GM12864 (cell line): ENCODE measurements at regions not wholly inside any gene's neighbourhood (a gene's known extent, or its start where the extent isn't known, plus 50 kb on each side); places are given as distances from the start of the nearest gene placed in this dataset.

Source experiments
- DNase-seq: peaks from one replicate; pipeline ENCODE4 v3.0.0-alpha.2; 2011; ENCODE audit warnings: low read depth
- H3K4me3 ChIP-seq: 2 replicates; pipeline ENCODE4 v1.5.1; 2011; ENCODE audit warnings: mild to moderate bottlenecking, low read depth, low read length, control low read depth
- TF ChIP-seq, protein P1 (sequence below): IDR thresholded peaks from 2 replicates; pipeline ENCODE4 v1.5.1; 2011; ENCODE audit warnings: low read depth, mild to moderate bottlenecking, moderate library complexity, low read length, control low read depth, inconsistent platforms; ENCODE audit errors: missing control alignments

DNA sequence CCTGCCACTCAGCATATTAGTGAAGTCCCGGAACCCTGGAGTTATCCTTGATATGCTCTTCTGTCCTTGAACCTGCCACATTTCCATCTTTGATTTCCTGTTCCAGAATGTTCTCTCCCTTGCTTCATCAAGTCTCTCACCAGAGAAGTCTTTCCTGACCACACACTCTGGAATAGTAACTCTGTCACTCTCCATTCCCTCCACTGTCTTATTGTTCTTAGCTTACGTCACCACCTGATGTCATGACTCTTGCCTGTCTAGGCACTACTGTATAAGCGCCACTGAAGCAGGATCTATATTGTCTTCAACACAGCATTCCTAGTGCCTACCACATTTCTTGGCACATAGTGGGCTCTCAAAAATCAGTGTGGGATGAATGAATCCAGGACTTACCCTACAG lies 65.4 kb upstream of the SMYD2 start:
- no peak overlapping the region for H3K4me3 ChIP-seq
- TF ChIP-seq, protein P1, sequence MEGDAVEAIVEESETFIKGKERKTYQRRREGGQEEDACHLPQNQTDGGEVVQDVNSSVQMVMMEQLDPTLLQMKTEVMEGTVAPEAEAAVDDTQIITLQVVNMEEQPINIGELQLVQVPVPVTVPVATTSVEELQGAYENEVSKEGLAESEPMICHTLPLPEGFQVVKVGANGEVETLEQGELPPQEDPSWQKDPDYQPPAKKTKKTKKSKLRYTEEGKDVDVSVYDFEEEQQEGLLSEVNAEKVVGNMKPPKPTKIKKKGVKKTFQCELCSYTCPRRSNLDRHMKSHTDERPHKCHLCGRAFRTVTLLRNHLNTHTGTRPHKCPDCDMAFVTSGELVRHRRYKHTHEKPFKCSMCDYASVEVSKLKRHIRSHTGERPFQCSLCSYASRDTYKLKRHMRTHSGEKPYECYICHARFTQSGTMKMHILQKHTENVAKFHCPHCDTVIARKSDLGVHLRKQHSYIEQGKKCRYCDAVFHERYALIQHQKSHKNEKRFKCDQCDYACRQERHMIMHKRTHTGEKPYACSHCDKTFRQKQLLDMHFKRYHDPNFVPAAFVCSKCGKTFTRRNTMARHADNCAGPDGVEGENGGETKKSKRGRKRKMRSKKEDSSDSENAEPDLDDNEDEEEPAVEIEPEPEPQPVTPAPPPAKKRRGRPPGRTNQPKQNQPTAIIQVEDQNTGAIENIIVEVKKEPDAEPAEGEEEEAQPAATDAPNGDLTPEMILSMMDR: no peak
- no peak for DNase-seq

DNA sequence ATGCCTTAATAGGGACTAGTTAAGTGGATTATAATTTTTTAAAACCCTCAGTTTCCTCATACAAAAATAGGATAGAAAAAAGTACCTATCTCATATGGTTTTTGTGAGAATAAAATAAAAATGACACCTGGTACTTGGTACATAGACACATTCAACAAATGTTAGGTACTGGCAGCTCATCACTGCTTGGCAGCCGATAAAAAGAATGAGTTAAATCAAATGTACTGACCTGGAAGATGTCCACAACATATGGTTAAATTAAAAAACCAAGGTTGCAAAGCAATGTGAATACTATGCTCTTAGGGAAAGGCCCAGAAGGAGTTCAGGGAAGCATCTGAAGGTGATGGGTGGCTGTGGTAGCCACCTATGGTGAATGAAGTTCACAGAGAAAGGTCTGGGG lies 64.9 kb upstream of the SMYD2 start:
- DNase-seq: no peak
- TF ChIP-seq, protein P1: no peak

DNA sequence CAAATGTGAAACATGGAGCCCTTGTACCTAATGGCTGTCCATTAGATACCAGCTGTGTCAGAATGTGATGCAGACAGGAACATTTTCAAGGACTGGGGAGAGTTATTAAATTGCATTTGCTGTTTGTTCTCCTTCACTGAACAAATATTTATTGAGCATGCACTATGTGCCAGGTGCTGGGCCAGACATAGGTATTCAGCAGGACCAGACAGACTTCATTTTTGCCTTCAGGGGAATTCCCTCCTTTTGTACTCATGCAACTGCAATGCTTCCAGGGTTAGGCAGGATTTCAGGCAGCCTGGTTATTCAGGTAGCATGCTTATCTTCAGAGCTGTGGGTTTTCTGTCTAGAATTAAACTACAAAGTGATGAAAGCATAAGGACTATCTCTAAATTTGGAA lies 64.2 kb upstream of the SMYD2 start:
- DNase-seq: no peak
- TF ChIP-seq, protein P1: no peak
- no peak overlapping the region for H3K4me3 ChIP-seq

More for the DNA sequence above, 64.9 kb upstream of the SMYD2 start:
- H3K4me3 ChIP-seq: no peak overlapping the region

DNA sequence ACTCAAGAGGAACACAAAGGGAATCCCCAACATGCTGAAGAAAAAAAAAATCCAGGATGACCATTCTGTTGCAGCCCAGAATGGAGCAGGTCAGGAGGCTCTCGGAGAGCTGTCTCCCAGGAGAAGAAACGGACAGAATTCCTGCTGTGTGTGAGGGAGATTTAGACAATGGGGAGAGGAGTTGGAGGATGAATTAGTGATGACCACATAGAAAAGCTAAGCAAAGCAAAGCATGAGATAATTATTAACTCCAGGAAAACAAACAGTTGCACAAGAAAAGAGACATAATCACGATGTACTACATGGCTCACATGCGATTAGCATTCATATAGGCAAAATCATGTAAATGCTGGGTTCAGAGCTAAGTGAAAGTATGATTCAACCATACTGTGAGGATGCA lies 61.1 kb upstream of the SMYD2 start:
- TF ChIP-seq, protein P1: no peak
- no peak overlapping the region for H3K4me3 ChIP-seq
- DNase-seq: no peak

DNA sequence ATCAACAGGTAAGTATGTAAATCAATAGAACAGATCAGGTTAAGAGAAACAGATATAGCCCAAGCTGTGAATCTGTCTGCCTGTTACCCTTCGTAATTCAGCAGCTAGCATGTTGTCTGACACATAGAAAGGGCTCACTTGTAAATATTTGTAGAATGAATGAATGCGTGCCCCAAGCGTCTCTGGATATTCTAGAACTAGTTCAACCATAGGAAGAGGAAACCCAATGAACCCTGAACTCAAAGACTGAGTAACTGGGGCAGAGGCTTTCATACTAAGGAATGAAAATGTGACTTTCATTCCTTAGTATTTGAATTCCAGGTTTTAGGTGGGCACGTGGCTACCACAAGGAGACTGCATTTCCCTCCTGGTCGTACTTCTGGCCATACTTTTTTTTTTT lies 60.1 kb upstream of the SMYD2 start:
- TF ChIP-seq, protein P1: no peak
- no peak for DNase-seq
- no peak overlapping the region for H3K4me3 ChIP-seq

DNA sequence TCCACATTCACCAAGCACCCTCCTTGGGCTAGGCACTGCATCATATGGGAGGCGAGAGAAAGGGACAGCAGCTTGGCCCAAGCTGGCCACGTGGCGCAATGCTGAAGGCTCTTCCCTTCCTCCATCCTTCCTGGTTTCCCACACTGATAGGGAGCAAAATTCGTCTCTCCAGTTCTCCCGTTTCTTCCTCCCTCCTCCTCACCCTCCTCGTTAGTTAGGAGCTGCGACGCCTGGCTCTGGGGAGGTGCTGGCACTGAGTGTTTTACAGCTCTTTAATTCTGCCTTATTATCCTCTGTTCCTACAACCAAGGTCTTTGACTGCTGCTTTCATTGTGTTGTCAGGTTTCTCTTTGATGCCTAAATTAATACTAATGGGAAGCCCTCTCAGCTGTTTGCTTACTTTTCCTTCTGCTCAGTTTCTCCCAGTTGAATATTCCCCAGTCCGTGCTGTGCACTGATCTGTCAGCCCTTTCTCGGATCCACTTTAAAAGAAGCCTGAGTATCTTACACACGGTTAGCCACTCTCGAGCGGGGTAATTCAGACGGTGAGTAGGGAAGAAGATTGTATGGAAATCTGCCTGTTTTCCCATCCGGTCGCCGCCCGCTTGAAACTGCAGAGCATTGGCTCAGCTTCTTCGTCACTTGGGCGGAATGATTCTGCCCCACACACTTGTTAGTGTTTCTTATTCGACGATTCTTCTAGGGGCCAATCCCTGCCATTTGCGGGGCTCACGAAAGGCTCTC lies 56.2 kb upstream of the SMYD2 start:
- no peak overlapping the region for H3K4me3 ChIP-seq
- TF ChIP-seq, protein P1: no peak
- DNase-seq: no peak

DNA sequence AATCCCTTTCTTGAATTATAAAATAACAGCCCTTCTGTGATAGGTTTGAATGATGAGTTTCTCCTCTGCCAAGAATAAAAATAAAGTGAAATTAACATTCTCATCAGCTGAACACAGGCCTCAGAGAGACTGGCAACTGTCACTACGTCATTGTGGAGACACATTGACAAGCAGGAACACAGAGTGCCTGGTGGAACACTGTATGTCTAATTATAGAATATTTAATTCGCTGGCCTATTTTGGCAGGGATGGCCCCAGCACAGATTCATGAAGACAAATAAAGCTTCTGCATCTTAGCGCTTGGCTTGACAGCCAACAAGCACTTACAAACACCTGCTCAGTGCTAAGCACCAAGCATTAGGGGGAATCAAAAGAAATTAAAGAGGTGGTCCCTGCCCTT lies 52.0 kb upstream of the SMYD2 start:
- TF ChIP-seq, protein P1: no peak
- no peak overlapping the region for H3K4me3 ChIP-seq
- no peak for DNase-seq
